ENCODE measurements at regions not wholly inside any gene's neighbourhood (a gene's known extent, or its start where the extent isn't known, plus 50 kb on each side); places are given as distances from the start of the nearest gene placed in this dataset.

DNA sequence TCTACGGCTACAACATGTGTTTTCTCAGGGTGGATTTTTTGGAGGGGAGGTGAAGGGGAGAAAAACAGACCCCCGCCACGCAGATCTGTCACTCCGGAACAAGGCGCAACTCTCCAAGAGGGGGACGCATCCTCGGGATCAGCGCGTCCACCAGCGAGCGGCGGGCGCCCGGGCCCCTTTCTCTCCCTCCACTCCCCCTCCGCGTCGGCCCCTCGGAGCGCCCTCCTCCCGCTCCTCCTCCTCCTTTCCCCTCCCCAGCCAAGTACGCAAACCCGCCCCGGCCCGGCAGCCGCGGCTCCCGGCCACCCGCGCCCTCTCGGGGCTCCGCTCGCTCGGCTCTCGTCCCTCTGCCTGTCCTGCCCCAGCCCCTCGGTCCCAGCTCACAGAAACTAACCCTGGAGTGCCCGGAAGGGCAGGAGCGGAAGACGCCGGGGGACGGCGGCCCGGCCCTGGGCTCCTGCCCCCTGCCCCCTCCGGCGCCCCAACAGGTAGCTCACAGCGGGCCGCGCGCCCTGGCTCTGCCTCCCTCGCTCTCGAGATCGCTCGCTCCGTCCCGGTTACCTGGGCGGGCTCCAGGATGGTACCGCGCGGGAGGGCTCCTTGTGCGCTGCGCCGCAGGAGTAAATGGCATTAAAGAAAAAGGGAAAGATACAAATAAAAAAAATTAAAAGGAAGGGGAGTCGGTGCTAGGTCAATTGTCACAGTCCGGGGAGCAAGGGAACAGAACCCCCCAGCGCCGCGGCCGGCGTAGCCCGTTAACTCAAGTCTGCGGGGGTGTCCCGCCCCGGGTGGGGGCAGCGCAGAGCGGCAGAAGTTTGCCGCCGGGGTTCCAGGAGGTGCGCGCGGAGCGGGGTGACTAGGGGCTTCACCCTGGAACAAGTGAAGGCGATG is 131.4 kb upstream of the C11orf58 start:
- TF ChIP-seq CTCF (IDR thresholded peaks at IDR 0.05) (no peak), POLR2A (IDR thresholded peaks at IDR 0.05) (no peak)
